SK-N-MC (cell line): ENCODE measurements at regions not wholly inside any gene's neighbourhood (a gene's known extent, or its start where the extent isn't known, plus 50 kb on each side); places are given as distances from the start of the nearest gene placed in this dataset.

Source experiments
- EZH2 ChIP-seq: fragments of 200-600 bp; sonication (generic); IDR thresholded peaks from one replicate; pipeline ENCODE4 v1.6.1; 2017; ENCODE audit warnings: antibody characterized with exemption
- FOXP2 ChIP-seq: optimal IDR thresholded peaks from 2 replicates; pipeline ENCODE3; 2011; ENCODE audit warnings: mild to moderate bottlenecking, moderate library complexity; ENCODE audit not compliant: insufficient read depth; ENCODE audit errors: extremely low read length, control extremely low read depth
- POLR2AphosphoS5 ChIP-seq: IDR thresholded peaks from 2 replicates; pipeline ENCODE4 v1.6.1; 2012; ENCODE audit warnings: mild to moderate bottlenecking, low read depth, low read length, borderline replicate concordance

- TF ChIP-seq POLR2AphosphoS5 = no peak
- TF ChIP-seq EZH2 = no peak
- TF ChIP-seq FOXP2 = no peak
These were observed 228.1 kb upstream of the NR4A3 start for GRCh38 chr9:99593610-99594009.
